H1 (cell line): ENCODE measurements at regions not wholly inside any gene's neighbourhood (a gene's known extent, or its start where the extent isn't known, plus 50 kb on each side); places are given as distances from the start of the nearest gene placed in this dataset.

Experiments used
- CTCF ChIA-PET: fragments of 300-600 bp; sonication (Branson Sonifier 250); formaldehyde crosslinking; loops from one replicate; lab custom pipeline; 2021; ENCODE audit not compliant: partially characterized antibody; lab: Charles Lee
- POLR2A ChIA-PET: fragments of 300-600 bp; sonication (Branson Sonifier 250); formaldehyde crosslinking; loops from one replicate; lab custom pipeline; 2021; ENCODE audit warnings: inconsistent platforms; ENCODE audit not compliant: partially characterized antibody; lab: Charles Lee
- DNase-seq, 2 experiments: peaks; one replicate each; pipeline versions ENCODE4 v3.0.0 to v3.0.0-alpha.2; 2010 to 2022; ENCODE audit warnings: low spot score in 2 of 2, low read depth in 1 of 2, mixed read lengths in 1 of 2
- FAIRE-seq: peaks from 2 replicates; lab custom pipeline; 2011; peaks lifted over from hg19 to GRCh38; lab: Jason Lieb, UNC
- H2AFZ ChIP-seq: 2 replicates; pipeline ENCODE4 v1.8.1; 2012; ENCODE audit warnings: low read length, inconsistent platforms
- H2AK5ac ChIP-seq: 2 replicates; pipeline ENCODE4 v1.6.1; 2013; ENCODE audit warnings: low read depth, low read length
- H2BK120ac ChIP-seq: replicated peaks from 2 replicates; pipeline ENCODE3; 2013; ENCODE audit warnings: low read depth, low read length, inconsistent platforms
- H2BK12ac ChIP-seq: 2 replicates; pipeline ENCODE4 v1.6.1; 2013; ENCODE audit warnings: low read depth, low read length
- H2BK15ac ChIP-seq: 2 replicates; pipeline ENCODE4 v1.6.1; 2013; ENCODE audit warnings: low read length
- H2BK20ac ChIP-seq: 2 replicates; pipeline ENCODE4 v1.6.1; 2013; ENCODE audit warnings: low read length
- H2BK5ac ChIP-seq: 2 replicates; pipeline ENCODE4 v1.6.1; 2013; ENCODE audit warnings: low read depth, low read length
- H3K14ac ChIP-seq: 2 replicates; pipeline ENCODE4 v1.6.1; 2013; ENCODE audit warnings: inconsistent platforms; ENCODE audit not compliant: insufficient read length
- H3K18ac ChIP-seq: 2 replicates; pipeline ENCODE4 v1.6.1; 2013; ENCODE audit warnings: low read length; ENCODE audit errors: extremely low read depth
- H3K23ac ChIP-seq: 2 replicates; pipeline ENCODE4 v1.6.1; 2013; ENCODE audit warnings: inconsistent platforms; ENCODE audit not compliant: insufficient read length
- H3K23me2 ChIP-seq: 2 replicates; pipeline ENCODE4 v1.6.1; 2013; ENCODE audit warnings: low read depth, low read length
- H3K27ac ChIP-seq: 2 replicates; pipeline ENCODE4 v1.6.1; 2011; ENCODE audit warnings: low read depth, low read length, inconsistent platforms
- H3K27me3 ChIP-seq, 4 experiments: replicated peaks in 1 of 4; 1 replicate in 1 of 4; 2 replicates in 3 of 4; pipeline versions ENCODE4 v1.6.1 to v1.8.1; 2011 to 2013; ENCODE audit warnings: low read length in 3 of 4, mild to moderate bottlenecking in 3 of 4, inconsistent platforms in 2 of 4, mixed read lengths in 2 of 4, moderate library complexity in 1 of 4; ENCODE audit not compliant: control insufficient read depth in 3 of 4, insufficient read depth in 3 of 4; ENCODE audit errors: extremely low read depth in 1 of 4
- H3K36me3 ChIP-seq, 4 experiments: 2 replicates each; pipeline versions ENCODE4 v1.6.1 to v1.8.1; 2011 to 2013; ENCODE audit warnings: mild to moderate bottlenecking in 4 of 4, low read length in 3 of 4, moderate library complexity in 2 of 4, control low read depth in 1 of 4, inconsistent platforms in 1 of 4; ENCODE audit not compliant: insufficient read depth in 4 of 4, control insufficient read depth in 2 of 4
- H3K4ac ChIP-seq: replicated peaks from 2 replicates; pipeline ENCODE3; 2013; ENCODE audit warnings: low read length, low read depth, mixed read lengths, inconsistent platforms; ENCODE audit not compliant: insufficient read length
- H3K4me1 ChIP-seq, 4 experiments: replicated peaks in 1 of 4; 1 replicate in 1 of 4; 2 replicates in 3 of 4; pipeline versions ENCODE4 v1.6.1 to v1.8.1; 2011 to 2013; ENCODE audit warnings: low read length in 3 of 4, inconsistent platforms in 2 of 4, mixed read lengths in 1 of 4; ENCODE audit not compliant: insufficient read depth in 4 of 4, control insufficient read depth in 3 of 4
- H3K4me2 ChIP-seq, 2 experiments: 2 replicates each; pipeline versions ENCODE4 v1.6.1 to v1.8.1; 2011 to 2013; ENCODE audit warnings: low read depth in 2 of 2, low read length in 2 of 2, control low read depth in 1 of 2, inconsistent platforms in 1 of 2, mild to moderate bottlenecking in 1 of 2; ENCODE audit not compliant: insufficient read depth in 1 of 2
- H3K4me3 ChIP-seq, 4 experiments: fragments of 200-600, 300-600 bp in 1 of 4; sonication (generic), shearing (Covaris generic), sonication (Bioruptor Twin) in 1 of 4; 2 replicates each; pipeline versions ENCODE4 v1.5.1 to v1.8.1; 2011 to 2016; ENCODE audit warnings: low read length in 4 of 4, low read depth in 3 of 4, control low read depth in 2 of 4, inconsistent platforms in 2 of 4, mild to moderate bottlenecking in 2 of 4, mixed read lengths in 1 of 4, moderate library complexity in 1 of 4; ENCODE audit not compliant: insufficient read depth in 2 of 4; ENCODE audit errors: extremely low read depth in 1 of 4
- H3K56ac ChIP-seq: replicated peaks from 2 replicates; pipeline ENCODE3; 2013; ENCODE audit warnings: low read depth, mild to moderate bottlenecking, mixed read lengths, low read length, inconsistent platforms; ENCODE audit not compliant: insufficient read length
- H3K79me1 ChIP-seq: 2 replicates; pipeline ENCODE4 v1.6.1; 2013; ENCODE audit warnings: low read depth, low read length, control low read depth
- H3K79me2 ChIP-seq, 2 experiments: 2 replicates each; pipeline versions ENCODE4 v1.6.1 to v1.8.1; 2012 to 2013; ENCODE audit warnings: low read length in 2 of 2, mild to moderate bottlenecking in 2 of 2, inconsistent platforms in 1 of 2; ENCODE audit not compliant: insufficient read depth in 2 of 2, control insufficient read depth in 1 of 2
- H3K9ac ChIP-seq, 4 experiments: replicated peaks in 1 of 4; 1 replicate in 1 of 4; 2 replicates in 3 of 4; pipeline versions ENCODE4 v1.6.1 to v1.8.1; 2011 to 2013; ENCODE audit warnings: low read depth in 3 of 4, low read length in 3 of 4, control low read depth in 2 of 4, mild to moderate bottlenecking in 2 of 4, moderate library complexity in 2 of 4, inconsistent platforms in 1 of 4; ENCODE audit errors: extremely low read depth in 1 of 4
- H3K9me3 ChIP-seq, 2 experiments: 2 replicates each; pipeline versions ENCODE4 v1.6.1 to v1.8.1; 2012 to 2013; ENCODE audit warnings: mild to moderate bottlenecking in 2 of 2, moderate library complexity in 2 of 2, control low read depth in 1 of 2, inconsistent platforms in 1 of 2, low read depth in 1 of 2, low read length in 1 of 2, mixed read lengths in 1 of 2; ENCODE audit not compliant: insufficient read depth in 2 of 2
- H4K20me1 ChIP-seq, 2 experiments: replicated peaks in 1 of 2; 2 replicates each; pipeline versions ENCODE3 to v1.8.1; 2011 to 2013; ENCODE audit warnings: inconsistent platforms in 2 of 2, low read length in 2 of 2, mild to moderate bottlenecking in 1 of 2; ENCODE audit not compliant: insufficient read depth in 2 of 2, control insufficient read depth in 1 of 2
- H4K5ac ChIP-seq: 2 replicates; pipeline ENCODE4 v1.6.1; 2013; ENCODE audit warnings: low read length, low read depth, mixed read lengths, inconsistent platforms; ENCODE audit not compliant: insufficient read length
- H4K8ac ChIP-seq: 2 replicates; pipeline ENCODE4 v1.8.0; 2013; ENCODE audit warnings: mild to moderate bottlenecking, moderate library complexity, low read length, inconsistent platforms; ENCODE audit not compliant: insufficient read depth; ENCODE audit errors: extremely low read depth
- H4K91ac ChIP-seq: replicated peaks from 2 replicates; pipeline ENCODE3; 2013; ENCODE audit warnings: low read length, mixed read lengths, inconsistent platforms; ENCODE audit not compliant: insufficient read length
- ASH2L ChIP-seq: fragments of 200-600, 300-600 bp; sonication (generic); IDR thresholded peaks from one replicate; pipeline ENCODE4 v1.7.1; 2017; ENCODE audit warnings: low read length
- BACH1 ChIP-seq: IDR thresholded peaks from 2 replicates; pipeline ENCODE4 v1.6.1; 2012; ENCODE audit warnings: low read length, improper control_type of control experiment
- CREB1 ChIP-seq: IDR thresholded peaks from 2 replicates; pipeline ENCODE4 v1.6.1; 2012; ENCODE audit warnings: inconsistent platforms
- CTCF ChIP-seq, 3 experiments: IDR thresholded peaks; 1 replicate in 2 of 3; 2 replicates in 1 of 3; pipeline versions ENCODE4 v1.5.1 to v1.6.1; 2011; ENCODE audit warnings: low read length in 3 of 3, mild to moderate bottlenecking in 3 of 3, inconsistent platforms in 2 of 3, low read depth in 1 of 3, moderate library complexity in 1 of 3; ENCODE audit not compliant: insufficient read depth in 1 of 3; ENCODE audit errors: control extremely low read depth in 1 of 3
- EGR1 ChIP-seq: IDR thresholded peaks from 2 replicates; pipeline ENCODE4 v1.6.1; 2011; ENCODE audit warnings: low read depth, low read length, borderline replicate concordance
- JUN ChIP-seq: IDR thresholded peaks from 2 replicates; pipeline ENCODE4 v1.6.1; 2011; ENCODE audit warnings: low read depth, mild to moderate bottlenecking, improper control_type of control experiment, low read length
- KDM4A ChIP-seq: IDR thresholded peaks from one replicate; pipeline ENCODE4 v1.7.1; 2012; ENCODE audit warnings: low read depth, mild to moderate bottlenecking, moderate library complexity, low read length, inconsistent platforms; ENCODE audit not compliant: severe bottlenecking
- MAFK ChIP-seq: IDR thresholded peaks from 2 replicates; pipeline ENCODE4 v1.6.1; 2012; ENCODE audit warnings: low read depth, mild to moderate bottlenecking, improper control_type of control experiment, low read length
- POLR2A ChIP-seq, 2 experiments: IDR thresholded peaks; 1 replicate in 1 of 2; 2 replicates in 1 of 2; pipeline ENCODE4 v1.6.1; 2011; ENCODE audit warnings: low read depth in 2 of 2, low read length in 2 of 2, mild to moderate bottlenecking in 2 of 2; ENCODE audit errors: control extremely low read depth in 1 of 2
- SIN3A ChIP-seq, 2 experiments: IDR thresholded peaks in 1 of 2; conservative IDR thresholded peaks in 1 of 2; 2 replicates each; pipeline ENCODE4 v1.6.1; 2011 to 2012; ENCODE audit warnings: low read length in 2 of 2, improper control_type of control experiment in 1 of 2, low read depth in 1 of 2, mild to moderate bottlenecking in 1 of 2
- SP4 ChIP-seq: IDR thresholded peaks from 2 replicates; pipeline ENCODE4 v1.6.1; 2012; ENCODE audit warnings: low read length, inconsistent platforms
- TCF12 ChIP-seq: IDR thresholded peaks from 2 replicates; pipeline ENCODE4 v1.6.1; 2011; ENCODE audit warnings: low read depth, mild to moderate bottlenecking, low read length
- ZNF274 ChIP-seq: IDR thresholded peaks from 2 replicates; pipeline ENCODE4 v1.7.0; 2012; ENCODE audit warnings: low read length, borderline replicate concordance; ENCODE audit errors: extremely low read depth
- whole genome bisulfite sequencing, 2 experiments: shearing (Covaris generic) in 1 of 2; methylation state at CpG; one replicate each; pipeline versions ENCODE4 v1.1.6 to v1.1.7; 2013 to 2015; ENCODE audit warnings: low lambda C conversion rate in 2 of 2, mixed read lengths in 2 of 2, inconsistent platforms in 1 of 2, low coverage in 1 of 2, missing lambda C conversion rate in 1 of 2; ENCODE audit not compliant: insufficient replicate concordance in 2 of 2, insufficient coverage in 1 of 2, insufficient read length in 1 of 2; ENCODE audit errors: extremely low coverage in 1 of 2, missing lambda C conversion rate in 1 of 2; 5-methylcytosine and 5-hydroxymethylcytosine counted together

- FAIRE-seq, result no peak
- Histone ChIP-seq H3K23ac (no peak overlapping the region), H3K56ac (no peak overlapping the region), H2BK12ac (no peak overlapping the region), H2BK20ac (no peak overlapping the region), H3K27me3 (no peaks in the 10 kb centered on the region), H3K18ac (no peak overlapping the region), H2BK15ac (no peak overlapping the region), H3K4me2 (no peak overlapping the region), H2BK5ac (no peak overlapping the region), H3K9ac (no peak overlapping the region), H3K4me3 (no peak overlapping the region), H4K5ac (no peak overlapping the region), H2AK5ac (no peak overlapping the region), H3K79me2 (no peaks in the 10 kb centered on the region), H4K8ac (no peak overlapping the region), H2BK120ac (no peak overlapping the region), H3K9me3 (no peaks in the 10 kb centered on the region), H4K20me1 (no peaks in the 10 kb centered on the region), H2AFZ (no peak overlapping the region), H3K23me2 (no peaks in the 10 kb centered on the region), H3K36me3 (no peaks in the 10 kb centered on the region), H3K79me1 (no peaks in the 10 kb centered on the region), H4K91ac (no peak overlapping the region), H3K14ac (no peak overlapping the region), H3K4ac (no peak overlapping the region), H3K4me1 (no peaks in the 10 kb centered on the region), H3K27ac (no peak overlapping the region)
- WGBS, 2 experiments, result 91% methylated on average over 4 of the region's 4 CpGs; no CpG with 5 or more reads in 1 of the 2 experiments
- ChIA-PET POLR2A (no interaction called here), CTCF (interaction anchor here (0.9 to 1.6 kb wide), 6 partner anchors 12 to 103 kb away, joined by 3 to 4 read pairs (median 3); no protein-coding TSS in a partner anchor)
- no peak for DNase-seq
- TF ChIP-seq KDM4A (no peak), SIN3A (conservative IDR thresholded peaks at IDR 0.05 in 1 of 2, IDR thresholded peaks at IDR 0.05 in 1 of 2; ENCODE audit: low read depth in 1 of 2, low read length in 2 of 2) (no peak), EGR1 (no peak), POLR2A (IDR thresholded peaks at IDR 0.05; ENCODE audit: control extremely low read depth in 1 of 2, low read depth in 2 of 2, low read length in 2 of 2) (no peak), CREB1 (no peak), MAFK (no peak), CTCF (IDR thresholded peaks at IDR 0.05; ENCODE audit: control extremely low read depth in 1 of 3, insufficient read depth in 1 of 3, low read depth in 1 of 3, low read length in 3 of 3) (no peak), SP4 (no peak), ASH2L (no peak), ZNF274 (no peak), JUN (no peak), TCF12 (no peak), BACH1 (no peak)
Observed at GRCh38 chr2:219836647-219837177, 209.3 kb downstream of the SLC4A3 start.
